Activated CD8-positive, alpha-beta memory T cell treated with anti-CD3 and anti-CD28 coated beads, Interleukin-2, amount 50 U/mL, for 4 hours (primary cell): ENCODE measurements at regions not wholly inside any gene's neighbourhood (a gene's known extent, or its start where the extent isn't known, plus 50 kb on each side); places are given as distances from the start of the nearest gene placed in this dataset.

Source experiments
- DNase-seq: peaks from one replicate; pipeline ENCODE4 v3.0.0-alpha.2; 2020

DNA sequence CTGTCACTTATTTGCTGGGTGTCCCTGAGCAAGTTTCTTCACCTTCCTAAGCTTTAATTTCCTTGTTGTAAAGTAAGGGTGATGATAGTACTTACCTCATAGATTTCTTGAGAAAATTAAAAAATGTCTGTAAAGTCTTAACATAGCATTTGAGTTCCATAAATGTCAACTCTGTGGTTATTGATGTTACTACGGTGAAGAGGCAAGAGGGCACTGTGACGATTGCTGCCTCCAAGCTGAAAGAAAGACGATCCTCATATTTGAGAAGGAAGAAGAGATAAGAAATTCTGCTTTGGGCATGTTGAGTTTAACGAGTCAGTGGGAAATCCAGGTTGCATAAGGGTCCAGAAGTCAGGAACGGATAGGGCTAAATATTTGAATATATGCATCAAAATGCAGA lies 240.8 kb upstream of the ZPLD1 start:
- DNase-seq, result no peak

DNA sequence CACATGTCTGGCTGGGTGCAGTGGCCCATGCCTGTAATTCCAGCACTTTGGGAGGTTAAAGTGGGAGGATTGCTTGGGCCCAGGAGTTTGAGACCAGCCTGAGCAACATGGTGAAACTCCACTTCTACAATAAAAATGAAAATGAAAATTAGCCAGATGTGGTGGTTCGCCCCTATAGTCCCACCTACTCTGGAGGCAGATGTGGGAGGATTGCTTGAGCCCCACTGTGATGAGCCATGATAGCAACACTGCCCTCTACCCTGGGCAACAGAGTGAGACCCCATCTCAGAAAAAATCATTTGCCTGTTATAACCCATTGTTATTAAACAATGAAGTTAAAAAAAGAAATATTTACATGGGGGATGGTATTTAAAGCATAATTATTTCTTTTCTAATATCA lies 240.1 kb upstream of the ZPLD1 start:
- DNase-seq, result no peak

DNA sequence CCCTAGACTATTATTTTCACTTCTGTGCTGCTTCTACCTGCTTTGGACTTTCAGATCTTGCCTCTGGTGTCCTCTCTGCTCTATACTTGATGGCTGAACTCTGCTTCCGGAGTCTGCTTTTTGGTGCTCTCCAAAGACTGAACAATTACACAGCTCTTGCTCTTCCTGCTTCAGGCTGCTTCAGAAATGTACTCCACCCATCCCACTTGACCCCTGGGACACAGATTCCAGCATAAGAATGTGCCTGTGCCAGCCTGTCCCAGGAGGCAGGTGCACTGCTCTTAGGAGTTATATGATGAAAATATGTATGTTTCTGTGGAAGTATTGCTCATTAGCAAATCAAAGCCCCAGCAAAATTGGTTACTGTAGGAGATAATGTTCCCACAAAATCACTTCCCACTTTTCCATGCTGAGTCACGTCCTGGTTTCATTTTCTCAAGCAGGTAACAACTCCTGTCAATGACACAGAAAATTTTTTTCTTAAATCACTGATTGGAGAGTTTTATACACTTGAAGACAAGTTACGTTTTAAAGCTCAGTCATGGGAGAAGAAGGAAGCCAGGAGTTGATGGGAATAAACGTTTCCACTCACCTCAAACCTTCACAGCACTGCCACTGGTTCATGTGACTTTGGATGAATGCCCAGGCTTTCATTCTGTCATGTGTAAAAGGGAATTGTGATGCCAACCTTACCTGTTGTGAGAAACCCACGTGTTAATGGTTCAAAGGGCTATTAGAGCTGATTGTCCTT lies 239.4 kb upstream of the ZPLD1 start:
- DNase-seq, result no peak

- no peak for DNase-seq
Observed at GRCh38 chr3:102200126-102200525, 234.7 kb upstream of the ZPLD1 start.

DNA sequence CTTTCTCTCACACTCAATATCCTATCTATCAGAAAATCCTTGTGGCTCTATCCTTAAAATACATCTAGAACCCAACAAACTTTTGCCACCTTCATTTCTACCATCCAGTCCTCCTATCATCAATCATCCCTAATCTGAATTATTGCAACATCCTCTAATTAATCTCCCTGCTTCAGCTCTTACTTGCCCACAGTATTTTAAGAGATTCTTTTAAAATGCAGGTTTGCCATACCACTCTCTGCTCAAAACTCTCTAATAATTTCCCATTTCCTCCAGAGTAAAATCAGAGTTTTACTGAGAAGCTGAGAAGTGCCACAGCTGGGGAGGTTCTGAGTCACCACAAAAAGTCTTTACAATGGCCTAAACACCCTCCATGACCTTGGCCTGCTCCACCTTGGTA lies 234.3 kb upstream of the ZPLD1 start:
- DNase-seq, result no peak

GRCh38 chr3:102205647-102206046 lies 229.2 kb upstream of the ZPLD1 start:
- no peak for DNase-seq

DNA sequence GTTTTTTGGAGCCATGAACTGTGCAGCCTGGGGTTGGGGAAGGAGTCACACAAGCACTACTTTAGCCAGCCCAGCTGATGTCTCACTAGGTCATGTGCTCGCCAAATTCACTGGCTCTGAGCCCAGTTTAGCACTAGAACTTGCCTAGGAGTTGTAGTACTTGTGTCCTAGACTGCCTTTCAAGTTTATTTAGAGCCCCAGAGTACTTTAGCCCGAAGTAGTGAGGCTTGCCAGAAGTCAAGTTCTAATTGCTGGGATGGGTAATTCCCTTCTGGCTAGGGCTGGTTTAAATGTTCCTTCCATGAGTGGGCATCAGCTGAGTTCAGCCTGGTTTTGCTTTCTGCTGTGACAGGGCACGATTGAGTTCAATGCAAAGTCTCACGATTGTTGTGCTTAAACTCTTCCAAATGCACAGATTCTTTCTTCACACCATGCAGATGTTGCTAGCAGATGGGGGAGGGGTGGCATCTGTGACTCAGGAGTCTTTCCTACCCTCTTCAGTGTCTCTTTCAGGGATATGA lies 228.2 kb upstream of the ZPLD1 start:
- DNase-seq, result no peak

- DNase-seq, result no peak
Observed at GRCh38 chr3:102207151-102207571, 227.7 kb upstream of the ZPLD1 start.

DNA sequence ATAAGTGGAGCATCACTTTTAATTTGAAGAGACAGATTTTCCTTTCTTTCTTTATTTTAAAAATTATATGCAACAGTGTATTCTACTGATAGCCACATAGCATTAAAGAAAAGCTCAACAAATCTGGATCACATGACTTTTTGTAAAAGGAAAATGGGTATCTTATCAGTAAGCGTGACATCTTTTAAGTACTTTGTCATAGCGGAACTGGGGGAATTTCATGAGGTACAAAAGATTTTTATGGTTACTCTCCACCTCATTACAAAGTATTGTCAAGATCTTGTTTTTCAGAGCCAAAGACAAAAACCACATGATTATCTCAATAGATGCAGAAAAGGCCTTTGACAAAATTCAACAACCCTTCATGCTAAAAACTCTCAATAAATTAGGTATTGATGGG lies 219.6 kb upstream of the ZPLD1 start:
- no peak for DNase-seq

- no peak for DNase-seq
Observed at GRCh38 chr3:102223132-102223531, 211.7 kb upstream of the ZPLD1 start.

DNA sequence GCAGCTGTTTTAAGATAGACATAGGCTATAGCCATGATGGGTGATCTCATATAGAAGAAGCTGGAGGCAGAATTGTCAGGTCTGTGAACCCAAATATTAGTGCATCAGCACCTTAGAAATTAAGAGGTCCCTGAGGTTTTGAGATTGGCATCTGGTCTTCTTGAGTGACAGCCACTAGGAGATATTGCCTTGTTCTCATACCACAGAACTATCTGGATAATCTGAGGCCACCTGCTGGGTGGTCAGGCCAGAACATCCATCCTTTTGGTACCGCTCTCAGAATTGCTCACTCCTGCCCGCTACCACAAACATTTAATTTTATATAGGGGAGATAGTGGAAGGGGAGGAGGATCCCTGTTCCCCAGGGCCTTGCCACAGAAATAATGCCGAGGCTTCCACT lies 210.6 kb upstream of the ZPLD1 start:
- no peak for DNase-seq

DNA sequence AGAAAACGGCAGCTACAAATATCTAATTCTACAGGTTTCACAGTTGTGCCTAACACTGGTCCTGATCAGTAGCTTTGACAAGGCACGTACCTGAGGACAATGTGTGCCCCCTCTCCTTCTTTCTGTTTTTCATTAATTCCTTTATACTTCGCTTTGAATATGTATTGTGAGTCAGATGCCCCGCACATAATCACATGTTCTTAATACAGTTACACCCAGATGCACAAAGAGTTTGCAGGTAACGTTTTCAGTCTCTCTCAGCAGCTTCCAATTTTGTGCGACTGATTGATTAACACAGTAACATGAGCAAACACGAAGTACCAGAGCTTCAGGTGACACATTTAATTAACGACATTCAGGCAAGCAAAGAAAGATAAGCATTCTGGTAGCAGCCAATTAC lies 209.8 kb upstream of the ZPLD1 start:
- DNase-seq, result no peak

GRCh38 chr3:102225407-102226132 lies 209.2 kb upstream of the ZPLD1 start:
- no peak for DNase-seq

- no peak for DNase-seq
Observed at GRCh38 chr3:102226463-102226862, 208.4 kb upstream of the ZPLD1 start.

- peak; percentile 74 for DNase-seq
Observed at GRCh38 chr3:102229062-102229655, 205.7 kb upstream of the ZPLD1 start.

GRCh38 chr3:102230057-102230456 lies 204.8 kb upstream of the ZPLD1 start:
- no peak for DNase-seq

GRCh38 chr3:102233881-102234280 lies 200.9 kb upstream of the ZPLD1 start:
- DNase-seq, result no peak

DNA sequence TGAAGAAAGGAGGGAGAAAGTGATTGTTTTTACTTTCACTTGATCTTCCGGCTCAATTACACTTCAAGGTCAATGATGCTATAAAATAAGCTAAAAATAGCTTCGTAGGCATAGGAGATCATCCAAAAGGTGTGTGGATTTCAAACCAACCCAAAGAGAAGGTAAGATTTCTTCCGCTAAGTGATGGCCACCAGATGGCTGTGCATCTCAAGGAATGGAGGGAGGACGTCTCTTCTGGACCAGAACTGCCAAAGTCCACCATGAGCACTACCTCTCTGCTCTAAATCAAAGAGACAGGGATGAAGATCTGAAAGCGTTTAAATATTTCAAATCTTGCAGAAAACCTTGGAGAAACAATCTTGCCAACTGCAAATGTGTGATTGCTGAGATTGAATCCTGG lies 199.1 kb upstream of the ZPLD1 start:
- peak; percentile 40 for DNase-seq

DNA sequence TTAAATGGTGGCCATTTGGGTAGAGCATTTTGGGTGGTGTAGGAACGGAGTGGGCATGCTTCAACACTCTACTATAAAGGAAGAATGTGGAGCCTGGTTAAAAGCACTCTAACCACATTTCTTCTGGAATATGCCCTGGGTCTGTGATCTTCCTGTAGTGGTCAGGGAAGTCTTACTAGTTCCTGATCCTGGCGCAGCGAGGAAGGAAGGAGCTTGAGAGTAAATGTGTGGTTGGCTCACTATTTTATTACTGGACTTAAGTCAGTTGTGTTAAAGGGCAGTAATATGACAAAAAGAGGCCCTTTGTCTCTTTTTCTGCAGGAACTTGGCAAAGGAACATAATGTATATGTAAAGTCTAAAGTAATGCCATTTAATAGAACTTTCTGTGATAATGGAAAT lies 197.6 kb upstream of the ZPLD1 start:
- DNase-seq, result no peak

DNA sequence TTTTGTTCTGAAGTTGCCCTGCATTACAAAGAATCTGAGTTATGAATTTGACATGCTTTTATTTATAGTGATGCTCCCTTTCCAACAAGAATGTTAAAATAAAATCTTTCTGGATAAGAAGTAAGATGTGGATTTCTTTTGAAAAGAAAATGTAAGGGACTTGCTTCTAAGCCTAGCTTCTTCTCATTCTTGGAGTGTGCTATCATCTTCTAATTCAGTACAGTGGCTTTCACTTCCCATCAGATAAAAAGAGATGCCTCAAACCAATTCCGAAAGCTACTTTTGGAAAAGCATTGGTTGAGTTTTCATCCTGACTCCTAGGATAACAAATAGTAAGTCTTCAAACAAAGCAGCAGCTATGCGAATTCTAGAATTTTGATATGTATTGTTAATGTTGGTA lies 197.0 kb upstream of the ZPLD1 start:
- no peak for DNase-seq

DNA sequence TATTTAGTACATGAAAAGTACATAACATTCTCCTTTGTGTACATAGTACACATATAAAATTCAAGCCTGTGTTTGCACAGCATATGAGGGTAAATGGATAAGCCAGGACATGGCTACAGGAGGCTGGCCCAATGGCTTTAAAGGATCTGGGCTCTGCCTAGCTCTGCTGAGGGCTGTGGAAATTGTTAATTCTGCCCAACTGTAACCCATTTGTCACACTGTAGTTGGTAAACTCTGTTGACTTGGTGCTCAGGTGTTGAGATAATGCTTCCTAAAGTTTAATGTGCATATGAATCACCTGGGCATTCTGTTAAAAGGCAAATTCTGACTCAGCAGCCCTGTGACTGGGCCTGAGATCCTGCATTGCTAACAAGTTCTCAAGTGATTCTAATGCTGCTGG lies 196.5 kb upstream of the ZPLD1 start:
- DNase-seq, result no peak

GRCh38 chr3:102240720-102241119 lies 194.1 kb upstream of the ZPLD1 start:
- DNase-seq, result no peak

DNA sequence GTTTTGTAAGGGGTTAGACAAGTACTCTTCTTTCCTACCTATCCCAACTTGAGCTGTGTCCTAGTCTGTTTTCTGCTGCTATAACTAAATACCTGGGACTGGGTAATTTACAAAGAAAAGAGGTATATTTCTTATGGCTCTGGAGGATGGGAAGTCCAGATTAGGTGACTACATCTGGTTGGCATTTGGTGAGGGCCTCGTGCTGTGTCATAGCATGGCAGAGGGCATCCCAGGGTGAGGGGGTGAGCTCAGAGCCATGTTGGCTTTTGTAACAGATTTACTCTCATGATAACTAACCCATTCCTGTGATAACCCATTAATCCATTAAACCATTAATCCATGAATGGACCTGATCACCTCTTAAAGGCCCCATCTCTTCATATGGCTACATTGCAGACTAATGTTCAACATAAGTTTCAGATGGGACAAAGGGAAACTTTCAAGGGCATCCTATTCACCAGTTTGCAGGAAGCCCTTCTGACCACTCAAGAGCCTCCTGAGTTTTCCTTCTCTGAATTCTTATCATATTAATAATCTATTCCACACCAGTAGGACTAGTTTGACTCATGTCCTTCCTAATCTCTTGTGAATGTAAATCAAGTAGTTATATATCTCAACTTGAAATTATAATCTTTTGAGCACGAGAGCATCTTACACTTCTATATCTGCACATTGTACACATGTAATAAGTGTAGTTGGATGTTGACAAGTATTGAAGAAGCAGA lies 185.7 kb upstream of the ZPLD1 start:
- DNase-seq, result no peak
